NB4 (cell line): ENCODE measurements at regions not wholly inside any gene's neighbourhood (a gene's known extent, or its start where the extent isn't known, plus 50 kb on each side); places are given as distances from the start of the nearest gene placed in this dataset.
"Not testable (repeated sequence)": the region's sequence is repeated elsewhere in the genome, so short reads cannot be mapped to it uniquely, and the experiment has no call there.

ENCODE experiments used
- CTCF ChIP-seq: IDR thresholded peaks from one replicate; pipeline ENCODE4 v1.5.1; 2012; ENCODE audit warnings: low read depth, low read length
- MAX ChIP-seq: IDR thresholded peaks from 2 replicates; pipeline ENCODE4 v1.6.1; 2011; ENCODE audit warnings: low read depth, low read length
- MYC ChIP-seq: IDR thresholded peaks from 2 replicates; pipeline ENCODE4 v1.6.1; 2011; ENCODE audit warnings: low read depth, low read length
- POLR2A ChIP-seq: IDR thresholded peaks from 2 replicates; pipeline ENCODE4 v1.6.1; 2011; ENCODE audit warnings: mild to moderate bottlenecking; ENCODE audit not compliant: insufficient read length; ENCODE audit errors: extremely low read depth

GRCh38 chr11:71652998-71653397 is 70.3 kb upstream of the KRTAP5-11 start:
- not testable (repeated sequence) for TF ChIP-seq CTCF, MYC, MAX, POLR2A
